ENCODE measurements at regions not wholly inside any gene's neighbourhood (a gene's known extent, or its start where the extent isn't known, plus 50 kb on each side); places are given as distances from the start of the nearest gene placed in this dataset.
"Not testable (repeated sequence)": the region's sequence is repeated elsewhere in the genome, so short reads cannot be mapped to it uniquely, and the experiment has no call there.

DNA sequence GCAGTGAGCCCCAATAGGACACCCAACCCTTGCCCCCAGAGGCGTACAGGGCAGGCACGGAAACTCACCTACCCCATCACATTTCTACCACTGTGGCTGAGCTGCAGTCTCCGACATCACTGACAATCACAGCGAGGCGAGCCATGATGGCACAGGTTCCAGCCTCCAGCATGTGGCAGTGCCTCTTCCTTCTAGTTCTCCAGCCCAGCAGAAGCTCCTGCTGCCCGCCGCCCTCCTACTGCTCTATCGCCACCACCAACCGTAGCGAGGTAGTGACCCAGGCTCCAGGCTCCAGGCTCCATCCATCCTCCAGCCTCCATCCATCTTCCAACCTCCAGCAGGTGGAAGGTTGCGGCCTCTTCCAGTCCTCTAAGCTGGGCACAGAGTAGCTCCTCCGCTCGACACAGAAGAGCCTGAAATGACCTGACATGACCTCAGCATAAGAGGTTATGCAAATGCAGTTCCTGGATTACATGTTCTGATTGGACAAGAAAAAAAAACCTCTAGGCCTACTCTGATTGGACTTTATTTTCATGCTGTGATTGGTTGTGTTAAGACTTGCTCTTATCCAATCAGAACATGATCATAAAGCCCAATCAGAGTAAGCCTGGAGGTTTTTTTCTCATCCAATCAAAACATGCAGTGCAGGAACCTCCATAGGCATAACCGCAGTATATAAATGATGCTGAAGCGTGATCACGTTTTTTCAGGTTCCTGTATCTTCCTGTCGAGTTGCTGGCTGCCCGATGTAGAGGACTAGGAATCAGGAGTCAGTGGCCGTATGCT lies 438.9 kb upstream of the ZNF337 start:
- WGBS (ENCODE audit: insufficient coverage): 94% methylated on average over 17 of the region's 19 CpGs
- Histone ChIP-seq H3K4me1 (ENCODE audit: control extremely low read depth in 1 of 4, control insufficient read depth in 4 of 4, insufficient read depth in 4 of 4, low read length in 3 of 4) (no peaks in the 10 kb centered on the region), H3K4me3 (ENCODE audit: control insufficient read depth in 1 of 7, extremely low read depth in 1 of 7, insufficient read depth in 4 of 7, low read depth in 2 of 7, low read length in 6 of 7) (no peak overlapping the region), H3K9me3 (ENCODE audit: control extremely low read depth in 1 of 5, control insufficient read depth in 4 of 5, insufficient read depth in 2 of 5, low read depth in 1 of 5, low read length in 4 of 5) (no peaks in the 10 kb centered on the region), H3K27ac (ENCODE audit: insufficient read depth in 1 of 2, low read depth in 1 of 2, low read length in 2 of 2, poor library complexity in 1 of 2, severe bottlenecking in 2 of 2) (no peak overlapping the region), H3K36me3 (ENCODE audit: control insufficient read depth in 4 of 4, insufficient read depth in 4 of 4, low read length in 3 of 4) (no peaks in the 10 kb centered on the region), H3K27me3 (replicated peaks in 2 of 5; ENCODE audit: control insufficient read depth in 4 of 5, insufficient read depth in 5 of 5, low read length in 4 of 5) (no peaks in the 10 kb centered on the region)
- DNase-seq: no peak
- CTCF ChIA-PET: no interaction called here
- POLR2A ChIA-PET: no interaction called here

DNA sequence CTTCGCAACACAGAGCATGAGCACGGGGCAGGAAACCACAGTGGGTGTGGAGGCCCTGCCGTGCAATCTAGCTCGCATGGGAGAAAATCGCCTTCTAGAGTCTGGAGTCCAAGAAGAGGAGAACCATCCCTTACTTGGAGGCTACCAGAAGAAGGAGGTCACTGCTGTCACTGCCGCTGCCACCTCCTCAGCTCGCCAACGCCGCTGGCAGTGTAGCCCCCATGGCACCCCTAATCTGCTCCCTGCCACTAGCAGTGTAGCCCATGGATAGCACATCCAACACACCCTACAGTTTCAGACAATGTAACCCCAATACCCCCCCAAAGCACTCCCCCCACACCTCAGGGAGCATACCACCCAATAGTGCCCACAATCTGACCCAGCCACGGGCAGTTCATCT lies 438.0 kb upstream of the ZNF337 start:
- no peaks in the 10 kb centered on the region for H3K27me3 ChIP-seq (replicated peaks in 2 of 5; ENCODE audit: control insufficient read depth in 4 of 5, insufficient read depth in 5 of 5, low read length in 4 of 5)
- ChIA-PET POLR2A (no interaction called here), CTCF (no interaction called here)
- H3K27ac ChIP-seq (ENCODE audit: insufficient read depth in 1 of 2, low read depth in 1 of 2, low read length in 2 of 2, poor library complexity in 1 of 2, severe bottlenecking in 2 of 2): no peak overlapping the region
- no peaks in the 10 kb centered on the region for H3K4me1 ChIP-seq (ENCODE audit: control extremely low read depth in 1 of 4, control insufficient read depth in 4 of 4, insufficient read depth in 4 of 4, low read length in 3 of 4)
- H3K36me3 ChIP-seq (ENCODE audit: control insufficient read depth in 4 of 4, insufficient read depth in 4 of 4, low read length in 3 of 4): no peaks in the 10 kb centered on the region
- H3K9me3 ChIP-seq (ENCODE audit: control extremely low read depth in 1 of 5, control insufficient read depth in 4 of 5, insufficient read depth in 2 of 5, low read depth in 1 of 5, low read length in 4 of 5): no peaks in the 10 kb centered on the region
- 98% methylated on average over 5 of the region's 10 CpGs for WGBS (ENCODE audit: insufficient coverage)
- no peak for DNase-seq
- H3K4me3 ChIP-seq (ENCODE audit: control insufficient read depth in 1 of 7, extremely low read depth in 1 of 7, insufficient read depth in 4 of 7, low read depth in 2 of 7, low read length in 6 of 7): no peak overlapping the region

DNA sequence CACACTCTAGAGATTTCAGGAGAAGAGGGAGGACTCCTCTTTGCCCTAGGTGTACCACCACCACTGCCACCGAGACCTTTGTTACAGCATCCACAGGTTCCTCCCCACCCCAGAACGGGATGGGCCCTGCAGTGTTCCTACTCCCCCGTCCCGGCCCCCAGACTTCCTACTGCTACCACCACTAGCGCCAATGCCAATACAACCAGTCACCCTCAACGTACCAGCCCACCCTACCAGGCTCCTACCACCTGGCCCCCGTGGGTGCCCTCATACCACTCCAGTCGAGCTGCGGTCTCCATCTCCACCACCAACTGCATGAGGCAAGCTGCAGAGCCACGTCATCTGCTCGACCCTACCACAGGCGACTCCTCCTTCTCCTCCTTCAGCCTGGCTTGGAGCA lies 437.1 kb upstream of the ZNF337 start:
- H3K27me3 ChIP-seq (replicated peaks in 2 of 5; ENCODE audit: control insufficient read depth in 4 of 5, insufficient read depth in 5 of 5, low read length in 4 of 5); H3K4me3 ChIP-seq (ENCODE audit: control insufficient read depth in 1 of 7, extremely low read depth in 1 of 7, insufficient read depth in 4 of 7, low read depth in 2 of 7, low read length in 6 of 7); H3K36me3 ChIP-seq (ENCODE audit: control insufficient read depth in 4 of 4, insufficient read depth in 4 of 4, low read length in 3 of 4); CTCF ChIA-PET; DNase-seq; H3K9me3 ChIP-seq (ENCODE audit: control extremely low read depth in 1 of 5, control insufficient read depth in 4 of 5, insufficient read depth in 2 of 5, low read depth in 1 of 5, low read length in 4 of 5); POLR2A ChIA-PET; H3K4me1 ChIP-seq (ENCODE audit: control extremely low read depth in 1 of 4, control insufficient read depth in 4 of 4, insufficient read depth in 4 of 4, low read length in 3 of 4); H3K27ac ChIP-seq (ENCODE audit: insufficient read depth in 1 of 2, low read depth in 1 of 2, low read length in 2 of 2, poor library complexity in 1 of 2, severe bottlenecking in 2 of 2): not testable (repeated sequence)
- 97% methylated on average over 11 of the region's 12 CpGs for WGBS (ENCODE audit: insufficient coverage)

DNA sequence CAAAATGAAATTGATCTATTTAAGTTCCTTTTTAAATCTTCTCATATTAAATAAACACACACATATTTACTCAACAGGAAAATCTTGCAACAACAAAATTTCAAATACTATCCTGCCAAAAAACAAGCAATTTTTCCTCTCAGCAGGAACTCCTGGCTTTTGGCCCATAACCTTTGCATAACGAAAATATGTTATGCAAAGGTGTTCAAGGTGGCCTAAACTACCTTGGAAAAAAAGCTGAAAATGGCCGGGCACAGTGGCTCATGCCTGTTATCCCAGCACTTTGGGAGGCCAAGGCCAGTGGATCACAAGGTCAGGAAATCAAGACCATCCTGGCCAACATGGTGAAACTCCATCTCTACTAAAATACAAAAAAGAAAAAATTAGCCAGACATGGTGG lies 424.3 kb upstream of the ZNF337 start:
- H3K4me1 ChIP-seq (ENCODE audit: control extremely low read depth in 1 of 4, control insufficient read depth in 4 of 4, insufficient read depth in 4 of 4, low read length in 3 of 4); H3K27ac ChIP-seq (ENCODE audit: insufficient read depth in 1 of 2, low read depth in 1 of 2, low read length in 2 of 2, poor library complexity in 1 of 2, severe bottlenecking in 2 of 2); H3K4me3 ChIP-seq (ENCODE audit: control insufficient read depth in 1 of 7, extremely low read depth in 1 of 7, insufficient read depth in 4 of 7, low read depth in 2 of 7, low read length in 6 of 7); CTCF ChIA-PET; H3K9me3 ChIP-seq (ENCODE audit: control extremely low read depth in 1 of 5, control insufficient read depth in 4 of 5, insufficient read depth in 2 of 5, low read depth in 1 of 5, low read length in 4 of 5); H3K27me3 ChIP-seq (replicated peaks in 2 of 5; ENCODE audit: control insufficient read depth in 4 of 5, insufficient read depth in 5 of 5, low read length in 4 of 5); POLR2A ChIA-PET; H3K36me3 ChIP-seq (ENCODE audit: control insufficient read depth in 4 of 4, insufficient read depth in 4 of 4, low read length in 3 of 4); DNase-seq: not testable (repeated sequence)
- WGBS (ENCODE audit: insufficient coverage): 80% methylated on average over 1 of the region's 2 CpGs

DNA sequence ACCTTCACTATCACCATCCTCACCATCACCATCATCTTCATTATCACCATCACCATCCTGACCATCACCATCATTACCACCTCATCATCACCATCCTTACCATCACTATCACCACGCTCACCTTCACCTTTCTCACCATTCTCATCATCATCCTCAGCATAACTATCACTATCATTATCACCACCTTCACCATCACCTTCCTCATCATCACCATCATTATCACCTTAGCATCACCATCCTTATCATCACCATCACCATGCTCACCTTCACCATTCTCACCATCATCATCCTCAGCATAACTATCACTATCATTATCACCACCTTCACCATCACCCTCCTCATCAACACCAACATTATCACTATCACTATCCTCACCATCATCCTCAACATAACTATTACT lies 397.8 kb upstream of the ZNF337 start:
- H3K27ac ChIP-seq (ENCODE audit: insufficient read depth in 1 of 2, low read depth in 1 of 2, low read length in 2 of 2, poor library complexity in 1 of 2, severe bottlenecking in 2 of 2); CTCF ChIA-PET; H3K4me3 ChIP-seq (ENCODE audit: control insufficient read depth in 1 of 7, extremely low read depth in 1 of 7, insufficient read depth in 4 of 7, low read depth in 2 of 7, low read length in 6 of 7); H3K36me3 ChIP-seq (ENCODE audit: control insufficient read depth in 4 of 4, insufficient read depth in 4 of 4, low read length in 3 of 4); H3K27me3 ChIP-seq (replicated peaks in 2 of 5; ENCODE audit: control insufficient read depth in 4 of 5, insufficient read depth in 5 of 5, low read length in 4 of 5); DNase-seq; POLR2A ChIA-PET; H3K4me1 ChIP-seq (ENCODE audit: control extremely low read depth in 1 of 4, control insufficient read depth in 4 of 4, insufficient read depth in 4 of 4, low read length in 3 of 4); H3K9me3 ChIP-seq (ENCODE audit: control extremely low read depth in 1 of 5, control insufficient read depth in 4 of 5, insufficient read depth in 2 of 5, low read depth in 1 of 5, low read length in 4 of 5): not testable (repeated sequence)
- WGBS (ENCODE audit: insufficient coverage): 93% methylated on average over 1 of the region's 1 CpG

DNA sequence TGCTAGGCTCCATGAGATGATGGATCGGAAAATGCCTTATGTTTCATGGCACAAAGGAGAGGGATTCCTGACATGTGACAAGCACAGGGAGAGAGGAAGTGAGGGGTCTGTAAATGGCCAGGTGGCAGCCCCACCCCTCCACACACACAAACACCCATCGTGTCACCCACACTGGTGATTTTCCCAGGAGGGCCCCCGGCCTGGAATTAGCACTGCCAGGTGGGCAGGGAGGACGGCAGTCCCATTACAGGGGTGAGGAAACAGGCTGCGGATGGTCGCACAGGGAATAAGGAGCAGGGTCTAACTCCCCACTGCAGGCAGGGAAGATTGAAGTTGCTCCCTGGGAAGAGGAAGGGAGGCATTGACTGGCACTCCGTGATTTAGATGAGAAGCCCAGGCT lies 395.3 kb upstream of the ZNF337 start:
- CTCF ChIA-PET, POLR2A ChIA-PET: not testable (repeated sequence)
- WGBS (ENCODE audit: insufficient coverage): 84% methylated on average over 5 of the region's 7 CpGs

DNA sequence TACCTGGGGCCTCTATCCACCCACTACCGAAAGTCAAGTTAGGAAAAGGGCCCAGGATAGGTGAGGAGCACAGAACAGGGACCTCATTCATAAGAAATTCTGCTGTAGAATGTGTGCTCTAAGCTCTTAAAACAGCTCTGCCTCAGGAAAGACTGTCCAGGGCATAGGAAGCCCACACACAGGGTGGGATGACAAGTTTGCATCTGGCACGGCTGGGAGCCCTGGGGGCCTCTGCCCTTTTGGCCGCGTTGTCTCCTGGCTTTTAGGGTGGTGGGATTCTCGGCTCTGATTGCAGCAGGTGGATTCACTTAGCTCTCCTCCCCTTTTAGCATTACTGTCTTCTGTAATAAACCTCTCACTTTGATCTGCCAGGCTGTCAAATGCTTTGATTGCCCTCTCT lies 389.5 kb upstream of the ZNF337 start:
- H3K36me3 ChIP-seq (ENCODE audit: control insufficient read depth in 4 of 4, insufficient read depth in 4 of 4, low read length in 3 of 4); DNase-seq; CTCF ChIA-PET; H3K4me3 ChIP-seq (ENCODE audit: control insufficient read depth in 1 of 7, extremely low read depth in 1 of 7, insufficient read depth in 4 of 7, low read depth in 2 of 7, low read length in 6 of 7); H3K27ac ChIP-seq (ENCODE audit: insufficient read depth in 1 of 2, low read depth in 1 of 2, low read length in 2 of 2, poor library complexity in 1 of 2, severe bottlenecking in 2 of 2); POLR2A ChIA-PET; H3K4me1 ChIP-seq (ENCODE audit: control extremely low read depth in 1 of 4, control insufficient read depth in 4 of 4, insufficient read depth in 4 of 4, low read length in 3 of 4); H3K9me3 ChIP-seq (ENCODE audit: control extremely low read depth in 1 of 5, control insufficient read depth in 4 of 5, insufficient read depth in 2 of 5, low read depth in 1 of 5, low read length in 4 of 5); H3K27me3 ChIP-seq (replicated peaks in 2 of 5; ENCODE audit: control insufficient read depth in 4 of 5, insufficient read depth in 5 of 5, low read length in 4 of 5): not testable (repeated sequence)
- WGBS (ENCODE audit: insufficient coverage): no CpG with 5 or more reads among the region's 5 CpGs

More for the DNA sequence above, 395.3 kb upstream of the ZNF337 start:
- not testable (repeated sequence) for H3K27me3 ChIP-seq (replicated peaks in 2 of 5; ENCODE audit: control insufficient read depth in 4 of 5, insufficient read depth in 5 of 5, low read length in 4 of 5); H3K27ac ChIP-seq (ENCODE audit: insufficient read depth in 1 of 2, low read depth in 1 of 2, low read length in 2 of 2, poor library complexity in 1 of 2, severe bottlenecking in 2 of 2); H3K36me3 ChIP-seq (ENCODE audit: control insufficient read depth in 4 of 4, insufficient read depth in 4 of 4, low read length in 3 of 4); H3K4me1 ChIP-seq (ENCODE audit: control extremely low read depth in 1 of 4, control insufficient read depth in 4 of 4, insufficient read depth in 4 of 4, low read length in 3 of 4); DNase-seq; H3K4me3 ChIP-seq (ENCODE audit: control insufficient read depth in 1 of 7, extremely low read depth in 1 of 7, insufficient read depth in 4 of 7, low read depth in 2 of 7, low read length in 6 of 7); H3K9me3 ChIP-seq (ENCODE audit: control extremely low read depth in 1 of 5, control insufficient read depth in 4 of 5, insufficient read depth in 2 of 5, low read depth in 1 of 5, low read length in 4 of 5)

Measured in common myeloid progenitor, CD34-positive (primary cell).